C4-2B (cell line): ENCODE measurements at regions not wholly inside any gene's neighbourhood (a gene's known extent, or its start where the extent isn't known, plus 50 kb on each side); places are given as distances from the start of the nearest gene placed in this dataset.

Experiments used
- ZFX ChIP-seq: fragments of 450-650 bp; IDR thresholded peaks from 2 replicates; pipeline ENCODE4 v1.6.1; 2017
- TF ChIP-seq, protein P1 (sequence below): fragments of 450-650 bp; conservative IDR thresholded peaks from 2 replicates; pipeline ENCODE4 v1.5.1; 2017; ENCODE audit warnings: mild to moderate bottlenecking

DNA sequence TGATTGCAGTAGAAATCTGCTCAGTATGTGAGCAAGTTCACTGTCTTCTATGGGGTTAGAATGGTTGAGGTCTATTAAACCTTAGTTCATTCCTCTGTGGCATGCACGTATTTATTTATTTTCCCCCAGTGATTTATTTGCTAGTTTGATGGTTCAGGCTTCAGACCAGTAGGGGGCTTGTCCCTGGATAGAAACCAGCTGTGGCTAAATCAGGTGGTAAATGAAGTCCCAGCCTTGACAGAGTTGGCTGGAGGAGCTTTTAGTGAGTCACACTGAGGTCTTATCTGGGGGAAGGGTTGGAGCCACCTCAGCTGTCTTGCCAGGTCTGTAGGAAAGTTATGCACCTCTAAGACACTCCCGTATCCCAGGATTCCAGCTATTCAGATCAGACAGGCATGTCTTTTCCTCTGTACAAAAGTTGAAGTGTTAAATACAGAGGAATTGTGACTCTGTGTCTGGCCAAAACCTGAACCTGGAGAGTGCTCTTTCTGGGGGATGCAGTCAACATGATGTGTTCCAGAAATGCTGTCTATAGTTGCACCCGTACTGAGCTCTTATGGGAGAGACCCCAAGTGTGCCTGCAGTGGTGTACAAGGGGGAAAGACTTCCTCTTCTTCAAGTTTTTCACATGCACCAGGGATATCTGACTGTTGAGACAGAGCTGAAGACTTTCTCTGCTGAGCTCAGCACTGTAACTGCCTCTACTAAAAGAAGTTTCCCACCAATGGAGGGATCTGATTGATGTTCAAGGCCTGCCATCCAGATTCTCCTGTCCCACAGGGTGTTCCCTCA, 1322.1 kb downstream of the TMEM121 start:
- TF ChIP-seq, protein P1, sequence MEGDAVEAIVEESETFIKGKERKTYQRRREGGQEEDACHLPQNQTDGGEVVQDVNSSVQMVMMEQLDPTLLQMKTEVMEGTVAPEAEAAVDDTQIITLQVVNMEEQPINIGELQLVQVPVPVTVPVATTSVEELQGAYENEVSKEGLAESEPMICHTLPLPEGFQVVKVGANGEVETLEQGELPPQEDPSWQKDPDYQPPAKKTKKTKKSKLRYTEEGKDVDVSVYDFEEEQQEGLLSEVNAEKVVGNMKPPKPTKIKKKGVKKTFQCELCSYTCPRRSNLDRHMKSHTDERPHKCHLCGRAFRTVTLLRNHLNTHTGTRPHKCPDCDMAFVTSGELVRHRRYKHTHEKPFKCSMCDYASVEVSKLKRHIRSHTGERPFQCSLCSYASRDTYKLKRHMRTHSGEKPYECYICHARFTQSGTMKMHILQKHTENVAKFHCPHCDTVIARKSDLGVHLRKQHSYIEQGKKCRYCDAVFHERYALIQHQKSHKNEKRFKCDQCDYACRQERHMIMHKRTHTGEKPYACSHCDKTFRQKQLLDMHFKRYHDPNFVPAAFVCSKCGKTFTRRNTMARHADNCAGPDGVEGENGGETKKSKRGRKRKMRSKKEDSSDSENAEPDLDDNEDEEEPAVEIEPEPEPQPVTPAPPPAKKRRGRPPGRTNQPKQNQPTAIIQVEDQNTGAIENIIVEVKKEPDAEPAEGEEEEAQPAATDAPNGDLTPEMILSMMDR, result peak; percentile 27
- TF ChIP-seq ZFX, result no peak
